Cardiac fibroblast (primary cell): ENCODE measurements at regions not wholly inside any gene's neighbourhood (a gene's known extent, or its start where the extent isn't known, plus 50 kb on each side); places are given as distances from the start of the nearest gene placed in this dataset.

ENCODE experiments used
- DNase-seq, 2 donors: peaks; one replicate each; pipeline versions ENCODE4 v3.0.0 to v3.0.0-alpha.2; 2010; ENCODE audit warnings: low read depth in 2 of 2
- H3K4me3 ChIP-seq, 2 donors: replicated peaks in 1 of 2; 1 replicate in 1 of 2; 2 replicates in 1 of 2; pipeline ENCODE4 v1.5.1; 2011; ENCODE audit warnings: low read depth in 2 of 2, low read length in 2 of 2, mild to moderate bottlenecking in 2 of 2, moderate library complexity in 1 of 2
- CTCF ChIP-seq: IDR thresholded peaks from one replicate; pipeline ENCODE4 v1.5.1; 2011; ENCODE audit warnings: low read depth, mild to moderate bottlenecking, low read length, inconsistent platforms

GRCh38 chr1:60769082-60769481, 313.3 kb upstream of the NFIA start:
- no peak for TF ChIP-seq CTCF
- DNase-seq = no peak
- H3K4me3 ChIP-seq = no peak overlapping the region

GRCh38 chr1:60765204-60765603, 317.2 kb upstream of the NFIA start:
- peak; percentile 51 to 72 for DNase-seq
- peak; percentile 74 for TF ChIP-seq CTCF
- H3K4me3 ChIP-seq = no peak overlapping the region

GRCh38 chr1:60764489-60764888, 317.9 kb upstream of the NFIA start:
- H3K4me3 ChIP-seq = no peak overlapping the region
- TF ChIP-seq CTCF = no peak
- DNase-seq = no peak

GRCh38 chr1:60763741-60764140, 318.6 kb upstream of the NFIA start:
- no peak for DNase-seq
- no peak overlapping the region for H3K4me3 ChIP-seq
- no peak for TF ChIP-seq CTCF

GRCh38 chr1:60762911-60763310, 319.4 kb upstream of the NFIA start:
- no peak for TF ChIP-seq CTCF
- peak in 1 of 2 donors; percentile 41 for DNase-seq
- no peak overlapping the region for H3K4me3 ChIP-seq

GRCh38 chr1:60762176-60762575, 320.2 kb upstream of the NFIA start:
- peak; percentile 22 to 85 for DNase-seq
- no peak overlapping the region for H3K4me3 ChIP-seq
- no peak for TF ChIP-seq CTCF

GRCh38 chr1:60759291-60759690, 323.1 kb upstream of the NFIA start:
- no peak overlapping the region for H3K4me3 ChIP-seq
- DNase-seq = no peak
- TF ChIP-seq CTCF = no peak
